ENCODE measurements at regions not wholly inside any gene's neighbourhood (a gene's known extent, or its start where the extent isn't known, plus 50 kb on each side); places are given as distances from the start of the nearest gene placed in this dataset.

DNA sequence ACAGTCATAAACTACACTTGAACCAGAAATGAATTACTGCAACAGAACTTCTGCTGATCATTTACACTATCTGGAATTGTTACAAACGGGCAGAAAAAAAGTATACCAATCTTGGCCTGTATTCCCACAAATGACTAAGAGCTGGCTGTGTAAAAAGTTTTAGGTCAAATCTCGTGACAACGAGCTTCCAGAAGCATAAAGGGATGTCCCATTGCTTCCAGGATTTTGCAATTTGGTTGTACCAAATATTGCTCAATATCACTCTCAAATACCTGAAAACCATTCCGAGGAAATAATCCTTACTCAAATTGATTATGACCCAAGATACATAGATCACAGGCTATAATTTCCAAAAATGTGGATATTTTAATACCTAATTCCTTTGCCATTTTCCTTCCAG is 175.6 kb downstream of the TBX15 start:
- TF ChIP-seq POLR2AphosphoS5 (IDR thresholded peaks at IDR 0.05; ENCODE audit: low read depth, low read length) = no peak
- TF ChIP-seq, protein P1, sequence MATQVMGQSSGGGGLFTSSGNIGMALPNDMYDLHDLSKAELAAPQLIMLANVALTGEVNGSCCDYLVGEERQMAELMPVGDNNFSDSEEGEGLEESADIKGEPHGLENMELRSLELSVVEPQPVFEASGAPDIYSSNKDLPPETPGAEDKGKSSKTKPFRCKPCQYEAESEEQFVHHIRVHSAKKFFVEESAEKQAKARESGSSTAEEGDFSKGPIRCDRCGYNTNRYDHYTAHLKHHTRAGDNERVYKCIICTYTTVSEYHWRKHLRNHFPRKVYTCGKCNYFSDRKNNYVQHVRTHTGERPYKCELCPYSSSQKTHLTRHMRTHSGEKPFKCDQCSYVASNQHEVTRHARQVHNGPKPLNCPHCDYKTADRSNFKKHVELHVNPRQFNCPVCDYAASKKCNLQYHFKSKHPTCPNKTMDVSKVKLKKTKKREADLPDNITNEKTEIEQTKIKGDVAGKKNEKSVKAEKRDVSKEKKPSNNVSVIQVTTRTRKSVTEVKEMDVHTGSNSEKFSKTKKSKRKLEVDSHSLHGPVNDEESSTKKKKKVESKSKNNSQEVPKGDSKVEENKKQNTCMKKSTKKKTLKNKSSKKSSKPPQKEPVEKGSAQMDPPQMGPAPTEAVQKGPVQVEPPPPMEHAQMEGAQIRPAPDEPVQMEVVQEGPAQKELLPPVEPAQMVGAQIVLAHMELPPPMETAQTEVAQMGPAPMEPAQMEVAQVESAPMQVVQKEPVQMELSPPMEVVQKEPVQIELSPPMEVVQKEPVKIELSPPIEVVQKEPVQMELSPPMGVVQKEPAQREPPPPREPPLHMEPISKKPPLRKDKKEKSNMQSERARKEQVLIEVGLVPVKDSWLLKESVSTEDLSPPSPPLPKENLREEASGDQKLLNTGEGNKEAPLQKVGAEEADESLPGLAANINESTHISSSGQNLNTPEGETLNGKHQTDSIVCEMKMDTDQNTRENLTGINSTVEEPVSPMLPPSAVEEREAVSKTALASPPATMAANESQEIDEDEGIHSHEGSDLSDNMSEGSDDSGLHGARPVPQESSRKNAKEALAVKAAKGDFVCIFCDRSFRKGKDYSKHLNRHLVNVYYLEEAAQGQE (IDR thresholded peaks at IDR 0.05; ENCODE audit: insufficient read depth in 1 of 2, low read depth in 2 of 2, low read length in 2 of 2) = no peak
